GM12878 (cell line): ENCODE measurements at regions not wholly inside any gene's neighbourhood (a gene's known extent, or its start where the extent isn't known, plus 50 kb on each side); places are given as distances from the start of the nearest gene placed in this dataset.

ENCODE experiments used
- ATAC-seq: fragments of 200-7000 bp; cut with Tn5 transposase; 3 replicates; pipeline ENCODE4 v1.9.1; 2020; ENCODE audit warnings: mild to moderate bottlenecking, moderate library complexity
- BruUV-seq: library from RNA; stranded (reverse); fragments of 400-500 nt; replicated peaks from 2 replicates; lab custom pipeline; 2021; lab: Mats Ljungman, UMichigan
- CTCF ChIA-PET: fragments of 300-600 bp; sonication (Branson Sonifier 250); formaldehyde crosslinking; extraction: SDS; loops from one replicate; lab custom pipeline; 2021; ENCODE audit warnings: inconsistent platforms; lab: Yijun Ruan, JAX
- POLR2A ChIA-PET: fragments of 350-600 bp; formaldehyde crosslinking; extraction: SDS; loops from one replicate; lab custom pipeline; 2021; ENCODE audit warnings: inconsistent platforms; lab: Charles Lee
- RAD21 ChIA-PET: fragments of 300-600 bp; sonication (Branson Sonifier 250); formaldehyde crosslinking; loops from one replicate; lab custom pipeline; 2023; ENCODE audit warnings: antibody characterized with exemption; ENCODE audit not compliant: unreplicated experiment; lab: Charles Lee
- SMC1A ChIA-PET: fragments of 300-600 bp; sonication (Branson Sonifier 250); formaldehyde crosslinking; loops from one replicate; lab custom pipeline; 2023; ENCODE audit not compliant: unreplicated experiment, uncharacterized antibody; lab: Charles Lee
- DNase-seq: peaks from one replicate; pipeline ENCODE4 v3.0.0-alpha.2; 2011; ENCODE audit warnings: low read depth, low spot score
- FAIRE-seq: peaks from 3 replicates; lab custom pipeline; 2011; peaks lifted over from hg19 to GRCh38; lab: Jason Lieb, UNC
- H2AFZ ChIP-seq: 2 replicates; pipeline ENCODE4 v1.6.0; 2011; ENCODE audit warnings: low read depth, low read length, control low read depth; ENCODE audit not compliant: control insufficient read depth
- H3K27ac ChIP-seq: 2 replicates; pipeline ENCODE4 v1.5.1; 2011; ENCODE audit warnings: control low read depth; ENCODE audit not compliant: control insufficient read depth, insufficient read depth
- H3K27me3 ChIP-seq, 2 experiments: replicated peaks in 1 of 2; 2 replicates each; pipeline versions ENCODE4 v1.6.0 to v1.6.1; 2011; ENCODE audit warnings: low read length in 1 of 2; ENCODE audit not compliant: control insufficient read depth in 2 of 2, insufficient read depth in 2 of 2
- H3K36me3 ChIP-seq, 2 experiments: 2 replicates each; pipeline ENCODE4 v1.5.1; 2011; ENCODE audit warnings: low read length in 1 of 2; ENCODE audit not compliant: control insufficient read depth in 2 of 2, insufficient read depth in 2 of 2
- H3K4me1 ChIP-seq: 2 replicates; pipeline ENCODE4 v1.6.1; 2011; ENCODE audit warnings: mild to moderate bottlenecking, low read length, moderate library complexity, mixed read lengths; ENCODE audit not compliant: control insufficient read depth, insufficient read depth
- H3K4me2 ChIP-seq: 2 replicates; pipeline ENCODE4 v1.6.0; 2011; ENCODE audit warnings: control low read depth; ENCODE audit not compliant: control insufficient read depth, insufficient read depth
- H3K4me3 ChIP-seq: fragments of 200-600 bp; sonication (generic); 2 replicates; pipeline ENCODE4 v1.5.1; 2016
- H3K79me2 ChIP-seq: 2 replicates; pipeline ENCODE4 v1.6.0; 2011; ENCODE audit warnings: low read length; ENCODE audit not compliant: control insufficient read depth, insufficient read depth
- H3K9ac ChIP-seq: 2 replicates; pipeline ENCODE4 v1.8.0; 2011; ENCODE audit warnings: low read length, control low read depth, mixed read lengths; ENCODE audit not compliant: control insufficient read depth, insufficient read depth
- H3K9me3 ChIP-seq: replicated peaks from 3 replicates; pipeline ENCODE4 v1.5.1; 2011; ENCODE audit warnings: mild to moderate bottlenecking, low read length; ENCODE audit not compliant: control insufficient read depth, insufficient read depth
- H4K20me1 ChIP-seq: 2 replicates; pipeline ENCODE4 v1.6.0; 2011; ENCODE audit not compliant: control insufficient read depth, insufficient read depth
- BRCA1 ChIP-seq: IDR thresholded peaks from 2 replicates; pipeline ENCODE4 v1.6.1; 2011; ENCODE audit warnings: low read depth, low read length, improper control_type of control experiment
- CEBPZ ChIP-seq: fragments of 150-350 bp; IDR thresholded peaks from 2 replicates; pipeline ENCODE4 v1.6.1; 2016; ENCODE audit warnings: low read depth, low read length
- CREB1 ChIP-seq: IDR thresholded peaks from 2 replicates; pipeline ENCODE4 v1.6.1; 2012; ENCODE audit warnings: low read depth, mild to moderate bottlenecking, inconsistent platforms
- FOXM1 ChIP-seq: IDR thresholded peaks from 2 replicates; pipeline ENCODE4 v1.6.1; 2012; ENCODE audit warnings: low read depth, mild to moderate bottlenecking, inconsistent platforms, low read length, moderate library complexity
- HDAC6 ChIP-seq: fragments of 200-600 bp; sonication (generic); IDR thresholded peaks from one replicate; pipeline ENCODE4 v1.8.0; 2017; ENCODE audit warnings: antibody characterized with exemption; ENCODE audit not compliant: unreplicated experiment
- IKZF2 ChIP-seq, 2 experiments: fragments of 450-650 bp; IDR thresholded peaks; 2 replicates each; pipeline ENCODE4 v1.6.1; 2017; ENCODE audit warnings: mild to moderate bottlenecking in 2 of 2, moderate library complexity in 2 of 2
- KDM1A ChIP-seq: fragments of 200-600 bp; sonication (generic); IDR thresholded peaks from 2 replicates; pipeline ENCODE4 v1.6.1; 2016; ENCODE audit warnings: borderline replicate concordance
- LARP7 ChIP-seq: fragments of 450-650 bp; IDR thresholded peaks from 2 replicates; pipeline ENCODE4 v1.6.1; 2017; ENCODE audit warnings: mild to moderate bottlenecking
- MAX ChIP-seq: IDR thresholded peaks from 2 replicates; pipeline ENCODE4 v1.6.1; 2012; ENCODE audit warnings: low read depth, low read length, improper control_type of control experiment
- NR2C2 ChIP-seq: IDR thresholded peaks from 2 replicates; pipeline ENCODE4 v1.6.1; 2011; ENCODE audit warnings: borderline replicate concordance, low read depth; ENCODE audit not compliant: control insufficient read depth, insufficient read length
- PAX5 ChIP-seq: IDR thresholded peaks from 2 replicates; pipeline ENCODE4 v1.6.1; 2011; ENCODE audit warnings: low read depth, low read length, borderline replicate concordance
- POLR2AphosphoS5 ChIP-seq: IDR thresholded peaks from 2 replicates; pipeline ENCODE4 v1.6.1; 2011; ENCODE audit warnings: mild to moderate bottlenecking, low read length, inconsistent platforms
- RBBP5 ChIP-seq: fragments of 200-600 bp; sonication (generic); conservative IDR thresholded peaks from 2 replicates; pipeline ENCODE4 v1.6.1; 2016
- RELA ChIP-seq: fragments of 450-650 bp; IDR thresholded peaks from 2 replicates; pipeline ENCODE4 v1.8.0; 2014; ENCODE audit warnings: borderline replicate concordance; ENCODE audit not compliant: partially characterized antibody
- RFX5 ChIP-seq: IDR thresholded peaks from 2 replicates; pipeline ENCODE4 v1.6.1; 2011; ENCODE audit warnings: low read depth, low read length, improper control_type of control experiment
- TAF1 ChIP-seq: IDR thresholded peaks from 2 replicates; pipeline ENCODE4 v1.6.1; 2011; ENCODE audit warnings: mild to moderate bottlenecking, low read depth, low read length, borderline replicate concordance
- TBL1XR1 ChIP-seq: IDR thresholded peaks from 2 replicates; pipeline ENCODE4 v1.6.1; 2012; ENCODE audit warnings: low read depth, low read length, improper control_type of control experiment
- whole genome bisulfite sequencing: methylation state at CpG from one replicate; pipeline ENCODE4 v1.1.6; 2016; ENCODE audit warnings: low lambda C conversion rate; ENCODE audit not compliant: insufficient replicate concordance, insufficient coverage; ENCODE audit errors: missing lambda C conversion rate; 5-methylcytosine and 5-hydroxymethylcytosine counted together
- in situ Hi-C: fragments of 300-500 bp; cut with MboI; formaldehyde crosslinking; loops from 9 replicates; pipeline ENCODE4 v1.14.3; 2018; ENCODE audit warnings: mixed read lengths
- intact Hi-C: fragments of 100-400 bp; cut with micrococcal nuclease; formaldehyde crosslinking; loops from one replicate; pipeline ENCODE4 v1.14.2; 2022; ENCODE audit not compliant: unreplicated experiment

- Histone ChIP-seq H3K4me1 (no peaks in the 10 kb centered on the region), H3K27ac (no peak overlapping the region), H4K20me1 (no peaks in the 10 kb centered on the region), H3K36me3 (no peaks in the 10 kb centered on the region), H3K4me2 (no peak overlapping the region), H3K9me3 (no peaks in the 10 kb centered on the region), H3K4me3 (no peak overlapping the region), H3K79me2 (no peaks in the 10 kb centered on the region), H3K9ac (no peak overlapping the region), H2AFZ (no peak overlapping the region), H3K27me3 (peaks cover 0 to 3% of the 10 kb centered on the region in 2 experiments; a peak in 2 of 4 replicates)
- CTCF ChIA-PET, result no interaction called here
- DNase-seq (no peak), FAIRE-seq (no peak), ATAC-seq (no peak)
- TF ChIP-seq MAX, result no peak
- no peak for TF ChIP-seq RBBP5
- TF ChIP-seq TAF1, result no peak
- TF ChIP-seq TBL1XR1, result no peak
- TF ChIP-seq POLR2AphosphoS5, result no peak
- no peak for TF ChIP-seq KDM1A
- no peak for TF ChIP-seq IKZF2 (IDR thresholded peaks at IDR 0.05)
- no peak for TF ChIP-seq PAX5
- TF ChIP-seq RELA, result no peak
- TF ChIP-seq RFX5, result no peak
- 76% methylated on average over 11 of the region's 11 CpGs for WGBS
- SMC1A ChIA-PET, result no interaction called here
- intact Hi-C loops, result no loop called here
- RAD21 ChIA-PET, result no interaction called here
- POLR2A ChIA-PET, result no interaction called here
- in situ Hi-C loops, result no loop called here
- BruUV-seq, result no TSS peak
Measured at GRCh38 chr3:194961149-194961548, 275.5 kb downstream of the FAM43A start.

- no peak overlapping the region for H3K27ac ChIP-seq
- ATAC-seq, result no peak
- H2AFZ ChIP-seq, result no peak overlapping the region
- in situ Hi-C loops, result no loop called here
- H3K9ac ChIP-seq, result no peak overlapping the region
- ChIA-PET CTCF (no interaction called here), SMC1A (no interaction called here), POLR2A (no interaction called here), RAD21 (no interaction called here)
- H3K4me2 ChIP-seq, result no peak overlapping the region
- no peaks in the 10 kb centered on the region for H4K20me1 ChIP-seq
- H3K9me3 ChIP-seq, result no peaks in the 10 kb centered on the region
- H3K4me3 ChIP-seq, result no peak overlapping the region
- H3K36me3 ChIP-seq, result no peaks in the 10 kb centered on the region
- no peaks in the 10 kb centered on the region for H3K4me1 ChIP-seq
- BruUV-seq, result no TSS peak
- intact Hi-C loops, result no loop called here
- H3K79me2 ChIP-seq, result no peaks in the 10 kb centered on the region
- 37% methylated on average over 6 of the region's 6 CpGs for WGBS
- no peaks in the 10 kb centered on the region; a peak in 2 of 4 replicates for H3K27me3 ChIP-seq
- no peak for FAIRE-seq
- DNase-seq, result no peak
- TF ChIP-seq LARP7, result no peak
- no peak for TF ChIP-seq BRCA1
- TF ChIP-seq HDAC6, result no peak
- no peak for TF ChIP-seq CEBPZ
- TF ChIP-seq IKZF2 (IDR thresholded peaks at IDR 0.05), result no peak
- TF ChIP-seq CREB1, result no peak
- no peak for TF ChIP-seq FOXM1
- TF ChIP-seq NR2C2, result no peak
Measured at GRCh38 chr3:194961571-194961970, 275.9 kb downstream of the FAM43A start.
